Left ventricle myocardium inferior (tissue), 1 donor: ENCODE measurements at regions not wholly inside any gene's neighbourhood (a gene's known extent, or its start where the extent isn't known, plus 50 kb on each side); places are given as distances from the start of the nearest gene placed in this dataset.
A peak's percentile ranks its signal among the peaks of the same experiment; 100 is the strongest.

Source experiments
- DNase-seq: peaks from one replicate; pipeline ENCODE4 v3.0.0-alpha.2; 2020
- H3K27ac ChIP-seq: fragments of 200-600 bp; replicated peaks from 2 replicates; pipeline ENCODE4 v1.8.0; 2021
- H3K27me3 ChIP-seq: fragments of 200-600 bp; 2 replicates; pipeline ENCODE4 v1.8.0; 2021; ENCODE audit warnings: low read depth
- H3K36me3 ChIP-seq: fragments of 200-600 bp; 2 replicates; pipeline ENCODE4 v1.8.0; 2021
- H3K4me1 ChIP-seq: fragments of 200-600 bp; 2 replicates; pipeline ENCODE4 v1.8.0; 2021
- H3K4me3 ChIP-seq: fragments of 200-600 bp; 2 replicates; pipeline ENCODE4 v1.8.0; 2021; ENCODE audit warnings: mild to moderate bottlenecking, moderate library complexity
- H3K9me3 ChIP-seq: fragments of 200-600 bp; replicated peaks from 2 replicates; pipeline ENCODE4 v1.8.0; 2021
- CTCF ChIP-seq: fragments of 200-600 bp; IDR thresholded peaks from 2 replicates; pipeline ENCODE4 v1.8.0; 2021; ENCODE audit warnings: antibody characterized with exemption, mild to moderate bottlenecking, borderline replicate concordance
- intact Hi-C: fragments of 100-400 bp; cut with micrococcal nuclease; formaldehyde crosslinking; loops from one replicate; pipeline ENCODE4 v1.11.0; 2022
- donor health status: DM: no; HTN: yes; CAD: no; lungs with severe emphysema.

GRCh38 chr5:110354915-110355644 lies 371.4 kb downstream of the TMEM232 start:
- no peaks in the 10 kb centered on the region for H3K4me1 ChIP-seq
- H3K27me3 ChIP-seq, result peaks cover 15% of the 10 kb centered on the region
- no peak for TF ChIP-seq CTCF
- H3K9me3 ChIP-seq, result no peaks in the 10 kb centered on the region
- intact Hi-C loops, result no loop called here
- H3K4me3 ChIP-seq, result no peak overlapping the region
- peak overlapping the region; percentile 9 for H3K27ac ChIP-seq
- DNase-seq, result peak; percentile 53
- H3K36me3 ChIP-seq, result no peaks in the 10 kb centered on the region

GRCh38 chr5:110356677-110357076 lies 369.8 kb downstream of the TMEM232 start:
- Histone ChIP-seq H3K4me3 (no peak overlapping the region), H3K36me3 (no peaks in the 10 kb centered on the region), H3K27ac (no peak overlapping the region), H3K9me3 (no peaks in the 10 kb centered on the region), H3K4me1 (no peaks in the 10 kb centered on the region), H3K27me3 (peaks cover 20% of the 10 kb centered on the region)
- TF ChIP-seq CTCF, result no peak
- DNase-seq, result no peak
- intact Hi-C loops, result no loop called here

- no peak for TF ChIP-seq CTCF
- H3K4me1 ChIP-seq, result no peaks in the 10 kb centered on the region
- no peak overlapping the region for H3K27ac ChIP-seq
- DNase-seq, result no peak
- intact Hi-C loops, result no loop called here
- no peak overlapping the region for H3K4me3 ChIP-seq
- no peaks in the 10 kb centered on the region for H3K9me3 ChIP-seq
- H3K27me3 ChIP-seq, result peaks cover 15% of the 10 kb centered on the region
- no peaks in the 10 kb centered on the region for H3K36me3 ChIP-seq
Measured at GRCh38 chr5:110359221-110359620, 367.2 kb downstream of the TMEM232 start.

GRCh38 chr5:110361471-110361870 lies 365.0 kb downstream of the TMEM232 start:
- TF ChIP-seq CTCF, result no peak
- Histone ChIP-seq H3K9me3 (no peaks in the 10 kb centered on the region), H3K4me3 (no peak overlapping the region), H3K36me3 (no peaks in the 10 kb centered on the region), H3K4me1 (no peaks in the 10 kb centered on the region), H3K27ac (no peak overlapping the region), H3K27me3 (peaks cover 15% of the 10 kb centered on the region)
- intact Hi-C loops, result no loop called here
- DNase-seq, result no peak

- Histone ChIP-seq H3K36me3 (no peaks in the 10 kb centered on the region), H3K27me3 (peaks cover 9% of the 10 kb centered on the region), H3K27ac (no peak overlapping the region), H3K4me3 (no peak overlapping the region), H3K9me3 (no peaks in the 10 kb centered on the region), H3K4me1 (no peaks in the 10 kb centered on the region)
- no peak for TF ChIP-seq CTCF
- DNase-seq, result no peak
- intact Hi-C loops, result no loop called here
Measured at GRCh38 chr5:110362261-110362660, 364.2 kb downstream of the TMEM232 start.
